ENCODE measurements at regions not wholly inside any gene's neighbourhood (a gene's known extent, or its start where the extent isn't known, plus 50 kb on each side); places are given as distances from the start of the nearest gene placed in this dataset.

- H3K9me3 Mint-ChIP-seq = peaks cover 19% of the 10 kb centered on the region
- CTCF ChIA-PET = no interaction called here
- no peak for ATAC-seq
Measured at GRCh38 chr14:82414853-82415539, 881.3 kb upstream of the SEL1L start.

GRCh38 chr14:82419933-82420332 is 886.3 kb upstream of the SEL1L start:
- ATAC-seq (no peak), DNase-seq (ENCODE audit: low spot score) (no peak)
- no peak overlapping the region for H3K27ac Mint-ChIP-seq
- peaks cover 8% of the 10 kb centered on the region for H3K36me3 Mint-ChIP-seq
- H3K4me1 Mint-ChIP-seq = peaks cover 14% of the 10 kb centered on the region
- ChIA-PET CTCF (no interaction called here), POLR2A (no interaction called here)
- H3K4me3 Mint-ChIP-seq = no peak overlapping the region
- peaks cover 28% of the 10 kb centered on the region for H3K27me3 Mint-ChIP-seq (ENCODE audit: low read depth)
- peaks cover 22% of the 10 kb centered on the region for H3K9me3 Mint-ChIP-seq
- TF ChIP-seq CDX4 (CRISPR knock-in tag; IDR thresholded peaks at IDR 0.05; ENCODE audit: borderline replicate concordance) (no peak), MLX (CRISPR knock-in tag; IDR thresholded peaks at IDR 0.05) (no peak), ELF4 (CRISPR knock-in tag; IDR thresholded peaks at IDR 0.05; ENCODE audit: low read depth) (no peak), ZNF423 (CRISPR knock-in tag; IDR thresholded peaks at IDR 0.05) (no peak), USF2 (CRISPR knock-in tag; IDR thresholded peaks at IDR 0.05) (no peak), FOXJ3 (CRISPR knock-in tag; IDR thresholded peaks at IDR 0.05; ENCODE audit: borderline replicate concordance) (no peak), HMGXB4 (CRISPR knock-in tag; IDR thresholded peaks at IDR 0.05) (no peak), IRF2 (CRISPR knock-in tag; IDR thresholded peaks at IDR 0.05; ENCODE audit: borderline replicate concordance, low read depth) (no peak), OVOL2 (CRISPR knock-in tag; IDR thresholded peaks at IDR 0.05; ENCODE audit: borderline replicate concordance) (no peak), E2F1 (CRISPR knock-in tag; IDR thresholded peaks at IDR 0.05) (no peak)

More at GRCh38 chr14:82414853-82415539, 881.3 kb upstream of the SEL1L start:
- TF ChIP-seq KAT7 (CRISPR knock-in tag; IDR thresholded peaks at IDR 0.05; ENCODE audit: borderline replicate concordance) = no peak
- no peak for TF ChIP-seq ZNF512 (CRISPR knock-in tag; IDR thresholded peaks at IDR 0.05; ENCODE audit: borderline replicate concordance)
- TF ChIP-seq NFATC4 (CRISPR knock-in tag; IDR thresholded peaks at IDR 0.05) = no peak
- no peak for TF ChIP-seq SMAD3 (CRISPR knock-in tag; IDR thresholded peaks at IDR 0.05; ENCODE audit: borderline replicate concordance)
- no peak for TF ChIP-seq E2F1 (CRISPR knock-in tag; IDR thresholded peaks at IDR 0.05)
- TF ChIP-seq MXD4 (CRISPR knock-in tag; IDR thresholded peaks at IDR 0.05; ENCODE audit: borderline replicate concordance) = no peak
- TF ChIP-seq RELA (CRISPR knock-in tag; IDR thresholded peaks at IDR 0.05; ENCODE audit: borderline replicate concordance) = no peak
- TF ChIP-seq JAZF1 (CRISPR knock-in tag; IDR thresholded peaks at IDR 0.05) = no peak
- TF ChIP-seq ZNF138 (CRISPR knock-in tag; conservative IDR thresholded peaks at IDR 0.05) = no peak
- TF ChIP-seq ATF6 (CRISPR knock-in tag; IDR thresholded peaks at IDR 0.05) = no peak
- TF ChIP-seq IRF1 (CRISPR knock-in tag; IDR thresholded peaks at IDR 0.05) = no peak
- TF ChIP-seq CREB1 (CRISPR knock-in tag; IDR thresholded peaks at IDR 0.05) = no peak
- H3K27ac Mint-ChIP-seq = no peak overlapping the region
- H3K27me3 Mint-ChIP-seq (ENCODE audit: low read depth) = peaks cover 4% of the 10 kb centered on the region; the same call in 1 of the 2 replicates
- H3K36me3 Mint-ChIP-seq = peaks cover 8% of the 10 kb centered on the region
- H3K4me3 Mint-ChIP-seq = no peak overlapping the region
- DNase-seq (ENCODE audit: low spot score) = no peak
- POLR2A ChIA-PET = no interaction called here
- H3K4me1 Mint-ChIP-seq = peaks cover 18% of the 10 kb centered on the region

Data from WTC11 (cell line).